ENCODE measurements at regions not wholly inside any gene's neighbourhood (a gene's known extent, or its start where the extent isn't known, plus 50 kb on each side); places are given as distances from the start of the nearest gene placed in this dataset.
A peak's percentile ranks its signal among the peaks of the same experiment; 100 is the strongest.
"Not testable (repeated sequence)": the region's sequence is repeated elsewhere in the genome, so short reads cannot be mapped to it uniquely, and the experiment has no call there.

- H3K36me3 ChIP-seq (replicated peaks in 1 of 2; ENCODE audit: control insufficient read depth in 1 of 2, insufficient read depth in 2 of 2, low read length in 2 of 2); H3K27me3 ChIP-seq (ENCODE audit: control insufficient read depth in 1 of 2, insufficient read depth in 2 of 2, low read length in 2 of 2); CTCF ChIA-PET (ENCODE audit: low intra/inter-chr PET ratio, low total read pairs); intact Hi-C loops (cut with micrococcal nuclease; ENCODE audit: unreplicated experiment); BruUV-seq (replicated peaks); H3K4me2 ChIP-seq (ENCODE audit: low read depth, low read length); H3K4me3 ChIP-seq (replicated peaks in 1 of 3; ENCODE audit: insufficient read depth in 1 of 3, low read depth in 2 of 3, low read length in 3 of 3); FAIRE-seq; H3K79me2 ChIP-seq (ENCODE audit: insufficient read depth, low read length); H4K20me1 ChIP-seq (ENCODE audit: insufficient read depth, low read length); H3K27ac ChIP-seq (ENCODE audit: extremely low read length, insufficient read depth, low read length); H3K4me1 ChIP-seq (ENCODE audit: insufficient read depth, low read length); ATAC-seq; H3K9ac ChIP-seq (ENCODE audit: insufficient read depth, low read depth, low read length); in situ Hi-C loops (cut with HindIII; ENCODE audit: extremely low pct_ligation_motif_present, low pct_unique_long_range_greater_than_20kb); H2AFZ ChIP-seq (ENCODE audit: low read length); H3K9me3 ChIP-seq (ENCODE audit: low read length); POLR2A ChIA-PET; TF ChIP-seq NR2F6 (IDR thresholded peaks at IDR 0.05): not testable (repeated sequence)
- 22% methylated on average over 3 of the region's 3 CpGs for WGBS (ENCODE audit: low lambda C conversion rate)
- DNase-seq (ENCODE audit: low spot score) = peak; percentile 1
- TF ChIP-seq RARA (CRISPR knock-in tag; IDR thresholded peaks at IDR 0.05) (peak; percentile 11; the same call in 1 of the 2 replicates), MAFF (IDR thresholded peaks at IDR 0.05; ENCODE audit: low read depth, low read length) (peak; percentile 69), FOXK2 (IDR thresholded peaks at IDR 0.05) (peak; percentile 54), NR2F6 (CRISPR knock-in tag; IDR thresholded peaks at IDR 0.05) (0 out of 2 replicates have a peak, but pooled peaks have one; percentile 11), NR2F1 (CRISPR knock-in tag; IDR thresholded peaks at IDR 0.05) (peak in 1 of 2 experiments; percentile 47; a peak in 1 of 4 replicates), TBX3 (IDR thresholded peaks at IDR 0.05; ENCODE audit: borderline replicate concordance) (peak; percentile 85; the same call in 1 of the 2 replicates), ZNF24 (IDR thresholded peaks at IDR 0.05) (peak; percentile 84; the same call in 1 of the 2 replicates), FOXA1 (IDR thresholded peaks at IDR 0.05) (peak; percentile 27; the same call in 1 of the 2 replicates), FOXA1 (CRISPR knock-in tag; IDR thresholded peaks at IDR 0.05) (peak; percentile 44; the same call in 1 of the 2 replicates), MAFK (conservative IDR thresholded peaks at IDR 0.05 in 1 of 2, IDR thresholded peaks at IDR 0.05 in 1 of 2; ENCODE audit: low read length in 2 of 2) (peak; percentile 70 to 80), FOXA3 (CRISPR knock-in tag; IDR thresholded peaks at IDR 0.05) (peak; percentile 44), SAP130 (CRISPR knock-in tag; IDR thresholded peaks at IDR 0.05; ENCODE audit: low read depth) (peak; percentile 40; the same call in 1 of the 2 replicates), MNT (IDR thresholded peaks at IDR 0.05) (peak; percentile 76)
These were observed 1957.8 kb downstream of the FOXD4L5 start for GRCh38 chr9:63327211-63327610.

- ATAC-seq; H3K4me1 ChIP-seq (ENCODE audit: insufficient read depth, low read length); H4K20me1 ChIP-seq (ENCODE audit: insufficient read depth, low read length); H3K27me3 ChIP-seq (ENCODE audit: control insufficient read depth in 1 of 2, insufficient read depth in 2 of 2, low read length in 2 of 2); H3K36me3 ChIP-seq (replicated peaks in 1 of 2; ENCODE audit: control insufficient read depth in 1 of 2, insufficient read depth in 2 of 2, low read length in 2 of 2); BruUV-seq (replicated peaks); H3K4me3 ChIP-seq (replicated peaks in 1 of 3; ENCODE audit: insufficient read depth in 1 of 3, low read depth in 2 of 3, low read length in 3 of 3); FAIRE-seq; H3K4me2 ChIP-seq (ENCODE audit: low read depth, low read length); H3K9ac ChIP-seq (ENCODE audit: insufficient read depth, low read depth, low read length); H3K79me2 ChIP-seq (ENCODE audit: insufficient read depth, low read length); H3K27ac ChIP-seq (ENCODE audit: extremely low read length, insufficient read depth, low read length); intact Hi-C loops (cut with micrococcal nuclease; ENCODE audit: unreplicated experiment); POLR2A ChIA-PET; CTCF ChIA-PET (ENCODE audit: low intra/inter-chr PET ratio, low total read pairs); H2AFZ ChIP-seq (ENCODE audit: low read length); DNase-seq (ENCODE audit: low spot score); in situ Hi-C loops (cut with HindIII; ENCODE audit: extremely low pct_ligation_motif_present, low pct_unique_long_range_greater_than_20kb); H3K9me3 ChIP-seq (ENCODE audit: low read length): not testable (repeated sequence)
- 46% methylated on average over 8 of the region's 9 CpGs for WGBS (ENCODE audit: low lambda C conversion rate)
These were observed 1958.3 kb downstream of the FOXD4L5 start for GRCh38 chr9:63326665-63327064.

DNA sequence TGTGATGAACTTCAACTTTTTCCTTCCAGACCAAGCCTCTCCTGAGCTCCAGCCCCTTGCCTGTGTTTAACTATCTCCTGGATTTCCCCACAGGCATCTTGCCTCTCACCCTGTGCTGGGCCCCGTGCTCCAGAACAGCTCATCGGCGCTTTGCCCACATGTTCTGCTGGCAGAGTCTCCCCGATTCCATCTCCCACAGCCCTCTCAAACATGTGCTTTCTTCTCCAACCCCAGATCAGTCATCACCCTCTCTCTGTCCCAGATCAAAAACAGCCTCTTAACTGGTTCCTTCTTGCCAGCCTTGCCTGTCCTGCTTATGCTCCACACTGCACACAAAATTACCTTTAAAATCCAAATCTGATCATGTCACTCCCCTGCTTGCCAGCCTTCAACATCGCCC, 1959.3 kb downstream of the FOXD4L5 start:
- in situ Hi-C loops (cut with HindIII; ENCODE audit: extremely low pct_ligation_motif_present, low pct_unique_long_range_greater_than_20kb); H3K27ac ChIP-seq (ENCODE audit: extremely low read length, insufficient read depth, low read length); BruUV-seq (replicated peaks); POLR2A ChIA-PET; H3K9ac ChIP-seq (ENCODE audit: insufficient read depth, low read depth, low read length); ATAC-seq; FAIRE-seq; H3K27me3 ChIP-seq (ENCODE audit: control insufficient read depth in 1 of 2, insufficient read depth in 2 of 2, low read length in 2 of 2); H3K36me3 ChIP-seq (replicated peaks in 1 of 2; ENCODE audit: control insufficient read depth in 1 of 2, insufficient read depth in 2 of 2, low read length in 2 of 2); H4K20me1 ChIP-seq (ENCODE audit: insufficient read depth, low read length); H3K79me2 ChIP-seq (ENCODE audit: insufficient read depth, low read length); intact Hi-C loops (cut with micrococcal nuclease; ENCODE audit: unreplicated experiment); CTCF ChIA-PET (ENCODE audit: low intra/inter-chr PET ratio, low total read pairs); H3K9me3 ChIP-seq (ENCODE audit: low read length); DNase-seq (ENCODE audit: low spot score); H3K4me3 ChIP-seq (replicated peaks in 1 of 3; ENCODE audit: insufficient read depth in 1 of 3, low read depth in 2 of 3, low read length in 3 of 3); H3K4me2 ChIP-seq (ENCODE audit: low read depth, low read length); H3K4me1 ChIP-seq (ENCODE audit: insufficient read depth, low read length); H2AFZ ChIP-seq (ENCODE audit: low read length): not testable (repeated sequence)
- WGBS (ENCODE audit: low lambda C conversion rate) = 77% methylated on average over 5 of the region's 5 CpGs
